ENCODE measurements at regions not wholly inside any gene's neighbourhood (a gene's known extent, or its start where the extent isn't known, plus 50 kb on each side); places are given as distances from the start of the nearest gene placed in this dataset.
"Not testable (repeated sequence)": the region's sequence is repeated elsewhere in the genome, so short reads cannot be mapped to it uniquely, and the experiment has no call there.

DNA sequence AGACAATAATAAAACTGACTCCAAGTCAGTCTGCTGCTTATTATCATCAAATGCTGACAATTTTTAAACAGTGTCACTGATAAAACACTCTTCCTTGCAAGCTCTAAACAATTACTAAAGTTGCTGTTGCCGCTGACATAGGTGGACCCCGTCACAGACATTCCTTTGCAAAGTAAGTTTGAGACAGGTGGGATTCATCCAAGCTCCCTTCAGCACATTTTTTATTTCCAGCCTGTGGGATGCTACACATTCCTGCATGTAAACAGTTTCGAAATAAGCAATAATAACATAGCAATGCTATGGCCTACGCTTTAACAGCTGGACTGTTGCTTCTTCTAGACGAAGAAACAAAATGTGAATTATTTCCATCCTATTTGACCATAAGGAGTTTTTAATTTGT, 85.4 kb upstream of the HIF1A start:
- POLR2A ChIA-PET (ENCODE audit: low non-redundant PET), result no interaction called here
- TF ChIP-seq, protein P1, sequence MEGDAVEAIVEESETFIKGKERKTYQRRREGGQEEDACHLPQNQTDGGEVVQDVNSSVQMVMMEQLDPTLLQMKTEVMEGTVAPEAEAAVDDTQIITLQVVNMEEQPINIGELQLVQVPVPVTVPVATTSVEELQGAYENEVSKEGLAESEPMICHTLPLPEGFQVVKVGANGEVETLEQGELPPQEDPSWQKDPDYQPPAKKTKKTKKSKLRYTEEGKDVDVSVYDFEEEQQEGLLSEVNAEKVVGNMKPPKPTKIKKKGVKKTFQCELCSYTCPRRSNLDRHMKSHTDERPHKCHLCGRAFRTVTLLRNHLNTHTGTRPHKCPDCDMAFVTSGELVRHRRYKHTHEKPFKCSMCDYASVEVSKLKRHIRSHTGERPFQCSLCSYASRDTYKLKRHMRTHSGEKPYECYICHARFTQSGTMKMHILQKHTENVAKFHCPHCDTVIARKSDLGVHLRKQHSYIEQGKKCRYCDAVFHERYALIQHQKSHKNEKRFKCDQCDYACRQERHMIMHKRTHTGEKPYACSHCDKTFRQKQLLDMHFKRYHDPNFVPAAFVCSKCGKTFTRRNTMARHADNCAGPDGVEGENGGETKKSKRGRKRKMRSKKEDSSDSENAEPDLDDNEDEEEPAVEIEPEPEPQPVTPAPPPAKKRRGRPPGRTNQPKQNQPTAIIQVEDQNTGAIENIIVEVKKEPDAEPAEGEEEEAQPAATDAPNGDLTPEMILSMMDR (conservative IDR thresholded peaks at IDR 0.05; ENCODE audit: low read depth), result no peak
- no peak overlapping the region for H3K27ac ChIP-seq
- no peak for DNase-seq (ENCODE audit: low spot score)
- CTCF ChIA-PET, result interaction anchor here (0.6 kb wide), 1 partner anchor 349 kb away, joined by 3 read pairs; no protein-coding TSS in a partner anchor

GRCh38 chr14:61610900-61611299, 84.4 kb upstream of the HIF1A start:
- no peak for DNase-seq (ENCODE audit: low spot score)
- TF ChIP-seq, protein P1 (conservative IDR thresholded peaks at IDR 0.05; ENCODE audit: low read depth), result no peak
- CTCF ChIA-PET, result no interaction called here
- no peak overlapping the region for H3K27ac ChIP-seq
- POLR2A ChIA-PET (ENCODE audit: low non-redundant PET), result no interaction called here

- H3K27ac ChIP-seq, result no peak overlapping the region
- CTCF ChIA-PET, result no interaction called here
- TF ChIP-seq, protein P1 (conservative IDR thresholded peaks at IDR 0.05; ENCODE audit: low read depth), result no peak
- no peak for DNase-seq (ENCODE audit: low spot score)
- POLR2A ChIA-PET (ENCODE audit: low non-redundant PET), result no interaction called here
Observed at GRCh38 chr14:61611880-61612630, 83.3 kb upstream of the HIF1A start.

DNA sequence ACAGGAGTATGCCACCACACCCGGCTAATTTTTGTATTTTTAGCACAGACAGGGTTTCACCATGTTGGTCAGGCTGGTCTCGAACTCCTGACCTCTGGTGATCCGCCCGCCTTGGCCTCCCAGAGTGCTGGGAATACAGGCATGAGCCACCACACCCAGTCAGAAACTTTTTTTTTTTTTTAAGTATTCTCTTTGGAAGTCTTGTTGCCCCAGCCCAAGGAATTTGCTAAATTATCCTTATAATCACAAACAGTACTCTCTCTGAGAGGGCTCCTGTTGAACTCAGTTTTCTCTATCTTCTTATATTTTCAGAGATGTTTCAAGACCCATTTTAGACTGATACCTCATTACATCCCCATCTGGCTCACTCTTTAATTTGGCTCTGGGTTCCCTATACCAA, 82.3 kb upstream of the HIF1A start:
- CTCF ChIA-PET; POLR2A ChIA-PET (ENCODE audit: low non-redundant PET); DNase-seq (ENCODE audit: low spot score); H3K27ac ChIP-seq: not testable (repeated sequence)

DNA sequence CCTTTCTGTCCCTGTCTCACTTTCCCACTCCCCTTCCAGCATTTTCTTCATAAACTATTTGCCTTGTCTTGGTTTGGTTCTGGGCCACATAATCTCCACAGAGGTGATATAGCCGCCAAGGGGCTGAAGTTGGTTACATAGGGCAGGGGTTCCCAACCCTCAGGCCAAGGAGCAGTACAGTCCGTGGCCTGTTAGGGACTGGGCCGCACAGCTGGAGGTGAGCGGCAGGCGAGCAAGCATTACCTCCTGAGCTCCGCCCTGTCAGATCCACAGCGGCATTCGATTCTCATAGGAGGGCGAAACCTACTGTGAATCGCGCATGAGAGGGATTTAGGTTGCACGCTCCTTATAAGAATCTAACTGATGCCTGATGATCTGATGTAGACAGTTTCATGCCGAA, 80.6 kb upstream of the HIF1A start:
- POLR2A ChIA-PET (ENCODE audit: low non-redundant PET), result no interaction called here
- DNase-seq (ENCODE audit: low spot score), result no peak
- CTCF ChIA-PET, result interaction anchor here (0.7 kb wide), 1 partner anchor 318 kb away, joined by 3 read pairs; no protein-coding TSS in a partner anchor
- TF ChIP-seq, protein P1 (conservative IDR thresholded peaks at IDR 0.05; ENCODE audit: low read depth), result no peak
- H3K27ac ChIP-seq, result no peak overlapping the region

DNA sequence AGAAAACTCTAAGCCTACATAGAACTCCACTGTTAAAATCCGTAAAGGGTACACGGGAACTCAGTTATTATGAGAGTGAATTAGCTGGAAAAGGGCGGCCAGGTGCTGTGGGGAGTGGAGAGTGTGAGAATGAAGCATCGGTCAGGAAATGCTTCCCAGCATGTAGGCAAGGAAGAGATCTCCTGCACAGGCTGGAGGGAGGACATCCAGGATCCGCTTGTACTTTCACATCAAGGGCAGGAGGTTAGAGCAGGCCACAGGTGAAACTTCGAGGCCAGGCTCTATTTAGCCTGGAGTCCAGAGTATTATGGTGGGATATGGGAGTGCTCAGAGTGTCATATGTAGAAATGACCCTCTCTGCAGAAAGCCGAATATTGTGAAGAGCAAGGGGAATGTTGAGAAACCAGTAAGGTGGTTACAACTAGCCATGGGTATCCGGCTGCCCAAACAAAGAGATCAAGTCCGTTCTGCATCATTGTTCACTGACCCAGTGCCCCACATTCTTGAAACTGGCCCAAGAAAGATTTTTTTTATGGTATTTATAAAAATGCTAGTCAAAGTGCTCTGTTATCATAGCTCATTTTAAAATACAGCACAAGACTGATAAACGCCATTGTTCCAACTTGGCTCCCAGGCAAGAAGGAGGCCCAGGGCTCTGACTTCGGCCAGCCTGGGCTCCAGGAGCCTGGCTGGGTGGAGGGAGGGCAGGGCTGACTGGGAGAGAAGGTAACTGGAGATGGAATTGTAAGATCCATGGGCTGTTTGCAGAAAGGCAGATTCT, 79.4 kb upstream of the HIF1A start:
- ChIA-PET CTCF (interaction anchor here (0.5 to 0.8 kb wide), 3 partner anchors 104 to 147 kb away, joined by 3 to 6 read pairs (median 5); no protein-coding TSS in a partner anchor), POLR2A (ENCODE audit: low non-redundant PET) (no interaction called here)
- TF ChIP-seq, protein P1 (conservative IDR thresholded peaks at IDR 0.05; ENCODE audit: low read depth), result no peak
- DNase-seq (ENCODE audit: low spot score), result no peak
- peak overlapping the region; percentile 45; the same call in 1 of the 2 replicates for H3K27ac ChIP-seq
